ENCODE measurements at regions not wholly inside any gene's neighbourhood (a gene's known extent, or its start where the extent isn't known, plus 50 kb on each side); places are given as distances from the start of the nearest gene placed in this dataset.

- Histone ChIP-seq H2AFZ (ENCODE audit: low read depth, low read length) (no peak overlapping the region), H3K4me2 (ENCODE audit: insufficient read depth, low read length) (no peak overlapping the region), H3K9ac (replicated peaks; ENCODE audit: extremely low read depth, insufficient read depth, low read length) (no peak overlapping the region), H3K4me1 (ENCODE audit: control insufficient read depth, extremely low read depth, insufficient read depth, low read length) (no peaks in the 10 kb centered on the region), H3K27ac (ENCODE audit: insufficient read depth, low read depth, low read length) (no peak overlapping the region), H4K20me1 (replicated peaks; ENCODE audit: control insufficient read depth, extremely low read depth, insufficient read depth, low read length) (no peaks in the 10 kb centered on the region), H3K4me3 (replicated peaks in 1 of 3; ENCODE audit: insufficient read depth in 1 of 3, low read depth in 1 of 3, low read length in 3 of 3) (no peak overlapping the region), H3K27me3 (ENCODE audit: control insufficient read depth in 2 of 2, insufficient read depth in 2 of 2, low read length in 2 of 2) (no peaks in the 10 kb centered on the region), H3K9me1 (replicated peaks; ENCODE audit: control insufficient read depth, extremely low read depth, insufficient read depth, low read length) (no peaks in the 10 kb centered on the region), H3K36me3 (ENCODE audit: control insufficient read depth in 2 of 2, extremely low read depth in 1 of 2, insufficient read depth in 2 of 2, low read length in 2 of 2) (no peaks in the 10 kb centered on the region), H3K9me3 (replicated peaks; ENCODE audit: control insufficient read depth, insufficient read depth, low read length) (no peaks in the 10 kb centered on the region), H3K79me2 (ENCODE audit: control insufficient read depth, insufficient read depth, low read length) (no peaks in the 10 kb centered on the region)
- BruUV-seq (replicated peaks), result no TSS peak
- CTCF ChIA-PET, result no interaction called here
- dilution Hi-C loops (cut with MboI; ENCODE audit: extremely low pct_ligation_motif_present, low sequenced_read_pairs) (no loop called here), intact Hi-C loops (cut with micrococcal nuclease) (no loop called here)
- POLR2A ChIA-PET, result no interaction called here
- FAIRE-seq, result no peak
- no peak for DNase-seq (ENCODE audit: low read depth, low spot score)
- TF ChIP-seq EZH2 (IDR thresholded peaks at IDR 0.05; ENCODE audit: borderline replicate concordance, low read depth, low read length, severe bottlenecking) (no peak), JUN (IDR thresholded peaks at IDR 0.05; ENCODE audit: borderline replicate concordance, insufficient read depth, insufficient read length, low read depth) (no peak), MYC (IDR thresholded peaks at IDR 0.05; ENCODE audit: low read depth, low read length) (no peak), POLR2AphosphoS5 (IDR thresholded peaks at IDR 0.05; ENCODE audit: insufficient read depth, low read depth, low read length) (no peak), GATA2 (IDR thresholded peaks at IDR 0.05; ENCODE audit: insufficient read depth, insufficient read length, low read depth, low read length) (no peak), POLR2A (IDR thresholded peaks at IDR 0.05; ENCODE audit: low read depth, low read length) (no peak), CTCF (IDR thresholded peaks at IDR 0.05; ENCODE audit: extremely low read depth in 1 of 2, insufficient read depth in 1 of 2, low read depth in 1 of 2, low read length in 2 of 2) (no peak), FOS (IDR thresholded peaks at IDR 0.05; ENCODE audit: borderline replicate concordance, insufficient read depth, low read length) (no peak)
- TF ChIP-seq, protein P1, sequence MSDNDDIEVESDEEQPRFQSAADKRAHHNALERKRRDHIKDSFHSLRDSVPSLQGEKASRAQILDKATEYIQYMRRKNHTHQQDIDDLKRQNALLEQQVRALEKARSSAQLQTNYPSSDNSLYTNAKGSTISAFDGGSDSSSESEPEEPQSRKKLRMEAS (IDR thresholded peaks at IDR 0.05; ENCODE audit: insufficient read depth, insufficient read length), result no peak
These were observed 269.9 kb downstream of the MAN2A1 start for GRCh38 chr5:109959652-109960051.

Data from endothelial cell of umbilical vein (primary cell).